Gastroesophageal sphincter (tissue), 3 donors: ENCODE measurements at regions not wholly inside any gene's neighbourhood (a gene's known extent, or its start where the extent isn't known, plus 50 kb on each side); places are given as distances from the start of the nearest gene placed in this dataset.

Experiments
- POLR2A ChIP-seq, 2 donors: fragments of 450-650 bp; IDR thresholded peaks; one replicate each; pipeline ENCODE4 v1.6.1; 2017; ENCODE audit warnings: antibody characterized with exemption in 2 of 2, mild to moderate bottlenecking in 2 of 2, moderate library complexity in 1 of 2
- POLR2AphosphoS5 ChIP-seq: sonication (generic); formaldehyde crosslinking; IDR thresholded peaks from one replicate; pipeline ENCODE4 v1.6.1; 2017; ENCODE audit warnings: antibody characterized with exemption
- TF ChIP-seq, protein P1 (sequence below), 4 experiments: fragments of 200-600 bp in 2 of 4; fragments of 450-650 bp in 2 of 4; sonication (generic) in 1 of 4; IDR thresholded peaks; one replicate each; pipeline ENCODE4 v1.5.1; 2017 to 2019; ENCODE audit warnings: antibody characterized with exemption in 4 of 4, mild to moderate bottlenecking in 2 of 4, moderate library complexity in 2 of 4

- TF ChIP-seq POLR2A (IDR thresholded peaks at IDR 0.05) (no peak), POLR2AphosphoS5 (no peak)
- TF ChIP-seq, protein P1, sequence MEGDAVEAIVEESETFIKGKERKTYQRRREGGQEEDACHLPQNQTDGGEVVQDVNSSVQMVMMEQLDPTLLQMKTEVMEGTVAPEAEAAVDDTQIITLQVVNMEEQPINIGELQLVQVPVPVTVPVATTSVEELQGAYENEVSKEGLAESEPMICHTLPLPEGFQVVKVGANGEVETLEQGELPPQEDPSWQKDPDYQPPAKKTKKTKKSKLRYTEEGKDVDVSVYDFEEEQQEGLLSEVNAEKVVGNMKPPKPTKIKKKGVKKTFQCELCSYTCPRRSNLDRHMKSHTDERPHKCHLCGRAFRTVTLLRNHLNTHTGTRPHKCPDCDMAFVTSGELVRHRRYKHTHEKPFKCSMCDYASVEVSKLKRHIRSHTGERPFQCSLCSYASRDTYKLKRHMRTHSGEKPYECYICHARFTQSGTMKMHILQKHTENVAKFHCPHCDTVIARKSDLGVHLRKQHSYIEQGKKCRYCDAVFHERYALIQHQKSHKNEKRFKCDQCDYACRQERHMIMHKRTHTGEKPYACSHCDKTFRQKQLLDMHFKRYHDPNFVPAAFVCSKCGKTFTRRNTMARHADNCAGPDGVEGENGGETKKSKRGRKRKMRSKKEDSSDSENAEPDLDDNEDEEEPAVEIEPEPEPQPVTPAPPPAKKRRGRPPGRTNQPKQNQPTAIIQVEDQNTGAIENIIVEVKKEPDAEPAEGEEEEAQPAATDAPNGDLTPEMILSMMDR (IDR thresholded peaks at IDR 0.05): no peak
Observed at GRCh38 chr17:59485946-59486345, 79.5 kb upstream of the DHX40 start.
